ENCODE measurements at regions not wholly inside any gene's neighbourhood (a gene's known extent, or its start where the extent isn't known, plus 50 kb on each side); places are given as distances from the start of the nearest gene placed in this dataset.

DNA sequence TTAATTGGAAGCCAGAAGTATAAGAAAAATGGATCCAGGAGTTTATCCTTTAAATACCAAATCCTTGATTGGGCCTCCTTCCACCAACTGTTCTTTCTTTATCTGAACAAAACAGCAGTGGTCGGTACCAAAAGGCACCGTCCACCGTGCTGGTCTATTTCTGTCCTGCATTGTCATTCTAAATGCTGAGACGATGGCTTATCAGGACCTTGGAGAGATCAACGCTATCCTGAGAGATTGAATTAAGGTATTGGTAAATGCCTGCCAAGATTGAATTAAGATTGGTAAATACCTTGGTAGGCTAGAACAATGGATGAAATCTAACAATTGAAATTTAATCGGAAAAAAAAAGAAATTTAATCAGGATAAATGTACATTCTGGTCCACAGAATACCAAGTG, 73.4 kb upstream of the SOD1 start:
- Histone ChIP-seq H2BK5ac (ENCODE audit: low read depth, low read length) (no peak overlapping the region), H3K18ac (ENCODE audit: extremely low read depth, low read length) (no peak overlapping the region), H2AFZ (ENCODE audit: low read length) (no peak overlapping the region), H3K9ac (replicated peaks in 1 of 4; ENCODE audit: extremely low read depth in 1 of 4, low read depth in 3 of 4, low read length in 3 of 4) (no peak overlapping the region), H3K14ac (ENCODE audit: insufficient read length) (no peak overlapping the region), H3K4me1 (replicated peaks in 1 of 4; ENCODE audit: control insufficient read depth in 3 of 4, insufficient read depth in 4 of 4, low read length in 3 of 4) (no peaks in the 10 kb centered on the region), H3K79me1 (ENCODE audit: low read depth, low read length) (no peaks in the 10 kb centered on the region), H3K27ac (ENCODE audit: low read depth, low read length) (no peak overlapping the region), H4K5ac (ENCODE audit: insufficient read length, low read depth, low read length) (no peak overlapping the region), H3K23me2 (ENCODE audit: low read depth, low read length) (no peaks in the 10 kb centered on the region), H2BK12ac (ENCODE audit: low read depth, low read length) (no peak overlapping the region), H3K56ac (replicated peaks; ENCODE audit: insufficient read length, low read depth, low read length) (no peak overlapping the region), H3K36me3 (ENCODE audit: control insufficient read depth in 2 of 4, insufficient read depth in 4 of 4, low read length in 3 of 4) (no peaks in the 10 kb centered on the region), H3K4me2 (ENCODE audit: insufficient read depth in 1 of 2, low read depth in 2 of 2, low read length in 2 of 2) (no peak overlapping the region), H2BK20ac (ENCODE audit: low read length) (no peak overlapping the region), H3K4ac (replicated peaks; ENCODE audit: insufficient read length, low read depth, low read length) (no peak overlapping the region), H3K4me3 (ENCODE audit: extremely low read depth in 1 of 4, insufficient read depth in 2 of 4, low read depth in 3 of 4, low read length in 4 of 4) (no peak overlapping the region), H3K79me2 (ENCODE audit: control insufficient read depth in 1 of 2, insufficient read depth in 2 of 2, low read length in 2 of 2) (no peaks in the 10 kb centered on the region), H3K23ac (ENCODE audit: insufficient read length) (no peak overlapping the region), H2BK15ac (ENCODE audit: low read length) (no peak overlapping the region), H2AK5ac (ENCODE audit: low read depth, low read length) (no peak overlapping the region), H4K8ac (ENCODE audit: extremely low read depth, insufficient read depth, low read length) (no peak overlapping the region), H2BK120ac (replicated peaks; ENCODE audit: low read depth, low read length) (no peak overlapping the region), H3K9me3 (ENCODE audit: insufficient read depth in 2 of 2, low read depth in 1 of 2, low read length in 1 of 2) (no peaks in the 10 kb centered on the region), H3K27me3 (replicated peaks in 1 of 4; ENCODE audit: control insufficient read depth in 3 of 4, extremely low read depth in 1 of 4, insufficient read depth in 3 of 4, low read length in 3 of 4) (no peaks in the 10 kb centered on the region), H4K91ac (replicated peaks; ENCODE audit: insufficient read length, low read length) (no peak overlapping the region), H4K20me1 (replicated peaks in 1 of 2; ENCODE audit: control insufficient read depth in 1 of 2, insufficient read depth in 2 of 2, low read length in 2 of 2) (peaks cover 0 to 2% of the 10 kb centered on the region in 2 experiments)
- ChIA-PET POLR2A (ENCODE audit: partially characterized antibody) (no interaction called here), CTCF (ENCODE audit: partially characterized antibody) (interaction anchor here (1.0 to 1.9 kb wide), 4 partner anchors 11 to 128 kb away, joined by 3 to 8 read pairs (median 6); no protein-coding TSS in a partner anchor)
- 88% methylated on average over 6 of the region's 6 CpGs; no CpG with 5 or more reads in 1 of the 2 experiments for WGBS, 2 experiments (ENCODE audit: extremely low coverage in 1 of 2, insufficient coverage in 1 of 2, insufficient read length in 1 of 2, insufficient replicate concordance in 2 of 2, low coverage in 1 of 2, low lambda C conversion rate in 2 of 2, missing lambda C conversion rate in 1 of 2)
- FAIRE-seq = no peak
- no peak for DNase-seq (ENCODE audit: low read depth in 1 of 2, low spot score in 2 of 2)
- TF ChIP-seq POU5F1 (IDR thresholded peaks at IDR 0.05; ENCODE audit: low read depth, low read length) = no peak
- TF ChIP-seq SRF (IDR thresholded peaks at IDR 0.05; ENCODE audit: low read depth, low read length) = no peak
